RWPE1 (cell line): ENCODE measurements at regions not wholly inside any gene's neighbourhood (a gene's known extent, or its start where the extent isn't known, plus 50 kb on each side); places are given as distances from the start of the nearest gene placed in this dataset.

ENCODE experiments used
- CTCF ChIA-PET: fragments of 350-600 bp; sonication (Branson Sonifier 250); formaldehyde crosslinking; extraction: SDS; loops from one replicate; lab custom pipeline; 2021; lab: Yijun Ruan, JAX
- POLR2A ChIA-PET: fragments of 400-600 bp; formaldehyde crosslinking; extraction: SDS; loops from one replicate; lab custom pipeline; 2020; ENCODE audit warnings: antibody characterized with exemption; ENCODE audit not compliant: low non-redundant PET; lab: Yijun Ruan, JAX
- DNase-seq: peaks from one replicate; pipeline ENCODE4 v3.0.0; 2012; ENCODE audit warnings: low spot score
- H3K27ac ChIP-seq: fragments of 450-650 bp; 2 replicates; pipeline ENCODE4 v1.5.1; 2017
- CTCF ChIP-seq: fragments of 450-650 bp; conservative IDR thresholded peaks from 2 replicates; pipeline ENCODE4 v1.5.1; 2017; ENCODE audit warnings: low read depth, mild to moderate bottlenecking

DNA sequence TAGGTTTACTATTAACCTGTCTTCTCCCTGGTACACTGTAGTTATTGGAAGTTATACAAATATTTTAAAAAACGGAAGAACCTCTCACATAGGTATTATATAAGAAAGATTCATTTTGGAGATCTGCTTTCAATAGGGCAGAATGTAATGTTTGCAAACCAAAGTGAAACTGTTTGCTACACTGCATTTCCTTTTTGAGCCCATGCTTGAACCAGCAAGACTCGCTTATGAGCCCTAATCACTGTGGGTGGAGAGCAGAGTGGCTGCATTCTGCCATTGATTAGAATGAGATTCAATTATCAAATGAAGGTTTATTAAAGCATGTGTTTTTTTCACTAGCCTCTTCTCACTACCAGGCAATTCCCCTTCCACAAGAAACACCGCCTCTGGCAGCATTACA is 589.7 kb downstream of the CDH11 start:
- no peak overlapping the region for H3K27ac ChIP-seq
- DNase-seq, result no peak
- no peak for TF ChIP-seq CTCF
- ChIA-PET CTCF (no interaction called here), POLR2A (no interaction called here)

- CTCF ChIA-PET, result no interaction called here
- POLR2A ChIA-PET, result no interaction called here
- TF ChIP-seq CTCF, result no peak
- no peak for DNase-seq
- no peak overlapping the region for H3K27ac ChIP-seq
These were observed 590.5 kb downstream of the CDH11 start for GRCh38 chr16:64531401-64531800.

DNA sequence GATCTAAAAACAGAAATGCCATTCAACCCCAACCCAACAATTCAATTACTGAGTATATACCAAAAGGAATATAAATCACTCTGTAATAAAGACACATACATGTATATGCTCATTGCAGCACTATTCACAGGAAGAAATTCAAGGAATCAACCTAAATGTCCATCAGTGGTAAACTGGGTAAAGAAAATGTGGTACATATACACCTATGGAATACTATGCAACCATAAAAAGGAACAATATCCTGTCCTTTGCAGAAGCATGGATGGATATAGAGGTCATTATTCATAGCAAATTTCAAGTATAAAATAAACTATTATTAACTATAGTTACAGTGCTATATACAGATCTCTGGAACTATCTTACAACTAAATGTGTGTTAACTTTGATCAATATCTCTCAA is 599.3 kb downstream of the CDH11 start:
- TF ChIP-seq CTCF, result no peak
- DNase-seq, result no peak
- POLR2A ChIA-PET, result no interaction called here
- CTCF ChIA-PET, result no interaction called here
- H3K27ac ChIP-seq, result no peak overlapping the region

- no peak for DNase-seq
- ChIA-PET POLR2A (no interaction called here), CTCF (no interaction called here)
- no peak overlapping the region for H3K27ac ChIP-seq
- TF ChIP-seq CTCF, result no peak
These were observed 608.0 kb downstream of the CDH11 start for GRCh38 chr16:64513871-64514270.

- ChIA-PET CTCF (no interaction called here), POLR2A (no interaction called here)
- no peak for DNase-seq
- TF ChIP-seq CTCF, result no peak
- H3K27ac ChIP-seq, result no peak overlapping the region
These were observed 614.4 kb downstream of the CDH11 start for GRCh38 chr16:64507240-64508024.

DNA sequence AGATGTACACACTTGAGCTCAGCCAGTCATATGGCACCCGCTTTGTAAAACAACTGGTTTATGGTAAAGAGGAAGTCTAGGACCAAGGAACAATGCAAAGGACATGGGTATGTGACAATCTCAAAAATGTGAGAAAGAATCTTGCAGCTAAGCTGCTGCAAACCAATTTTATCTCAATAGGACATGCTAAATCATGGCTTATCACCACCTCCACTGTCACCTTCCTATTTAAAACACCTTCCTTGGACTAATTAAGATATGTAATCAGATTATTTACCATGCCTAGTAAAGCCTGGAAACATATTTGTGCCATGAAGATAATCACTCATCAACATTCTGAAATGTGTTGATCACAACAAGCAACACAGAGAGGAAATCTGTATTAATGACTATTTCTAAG is 622.7 kb downstream of the CDH11 start:
- POLR2A ChIA-PET, result no interaction called here
- TF ChIP-seq CTCF, result no peak
- CTCF ChIA-PET, result no interaction called here
- no peak overlapping the region for H3K27ac ChIP-seq
- no peak for DNase-seq
